ENCODE measurements at regions not wholly inside any gene's neighbourhood (a gene's known extent, or its start where the extent isn't known, plus 50 kb on each side); places are given as distances from the start of the nearest gene placed in this dataset.
"Not testable (repeated sequence)": the region's sequence is repeated elsewhere in the genome, so short reads cannot be mapped to it uniquely, and the experiment has no call there.

DNA sequence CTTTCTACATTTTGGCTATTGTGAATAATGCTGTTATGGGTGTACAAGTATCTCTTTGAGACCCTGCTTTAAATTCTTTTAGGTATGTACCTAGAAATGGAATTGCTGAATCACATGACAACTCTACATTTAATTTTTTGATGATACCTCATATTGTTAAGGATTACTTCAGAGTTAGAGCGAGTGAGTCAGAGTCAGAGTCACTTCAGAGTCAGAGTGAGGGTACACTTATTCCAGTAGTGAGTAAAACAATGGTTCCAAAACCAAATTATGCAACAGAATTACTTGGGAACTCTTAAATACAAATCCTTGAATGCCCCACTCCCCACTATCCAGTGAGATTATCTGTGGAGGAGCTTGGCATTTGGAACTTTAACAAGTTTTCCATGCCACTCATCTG is 50.3 kb upstream of the SNRK start:
- H3K9me3 ChIP-seq: no peaks in the 10 kb centered on the region
- Mint-ChIP-seq H3K36me3 (ENCODE audit: insufficient read depth, unreplicated experiment) (no peaks in the 10 kb centered on the region), H3K27ac (ENCODE audit: unreplicated experiment) (no peak overlapping the region), H3K4me1 (ENCODE audit: low read depth, unreplicated experiment) (no peaks in the 10 kb centered on the region), H3K27me3 (ENCODE audit: insufficient read depth, unreplicated experiment) (no peaks in the 10 kb centered on the region), H3K4me3 (ENCODE audit: unreplicated experiment) (no peak overlapping the region), H3K9me3 (ENCODE audit: unreplicated experiment) (no peaks in the 10 kb centered on the region)
- H3K4me3 ChIP-seq (ENCODE audit: low read depth, low read length): no peak overlapping the region
- no peak for DNase-seq
- no peaks in the 10 kb centered on the region for H3K36me3 ChIP-seq (ENCODE audit: control insufficient read depth, insufficient read depth, low read length)
- POLR2A ChIA-PET: no interaction called here
- H3K4me1 ChIP-seq: no peaks in the 10 kb centered on the region
- CTCF ChIA-PET: no interaction called here
- no peaks in the 10 kb centered on the region for H3K27me3 ChIP-seq (replicated peaks; ENCODE audit: control insufficient read depth, insufficient read depth, low read length)
- no TSS peak for BruUV-seq (replicated peaks)
- TF ChIP-seq, protein P1, sequence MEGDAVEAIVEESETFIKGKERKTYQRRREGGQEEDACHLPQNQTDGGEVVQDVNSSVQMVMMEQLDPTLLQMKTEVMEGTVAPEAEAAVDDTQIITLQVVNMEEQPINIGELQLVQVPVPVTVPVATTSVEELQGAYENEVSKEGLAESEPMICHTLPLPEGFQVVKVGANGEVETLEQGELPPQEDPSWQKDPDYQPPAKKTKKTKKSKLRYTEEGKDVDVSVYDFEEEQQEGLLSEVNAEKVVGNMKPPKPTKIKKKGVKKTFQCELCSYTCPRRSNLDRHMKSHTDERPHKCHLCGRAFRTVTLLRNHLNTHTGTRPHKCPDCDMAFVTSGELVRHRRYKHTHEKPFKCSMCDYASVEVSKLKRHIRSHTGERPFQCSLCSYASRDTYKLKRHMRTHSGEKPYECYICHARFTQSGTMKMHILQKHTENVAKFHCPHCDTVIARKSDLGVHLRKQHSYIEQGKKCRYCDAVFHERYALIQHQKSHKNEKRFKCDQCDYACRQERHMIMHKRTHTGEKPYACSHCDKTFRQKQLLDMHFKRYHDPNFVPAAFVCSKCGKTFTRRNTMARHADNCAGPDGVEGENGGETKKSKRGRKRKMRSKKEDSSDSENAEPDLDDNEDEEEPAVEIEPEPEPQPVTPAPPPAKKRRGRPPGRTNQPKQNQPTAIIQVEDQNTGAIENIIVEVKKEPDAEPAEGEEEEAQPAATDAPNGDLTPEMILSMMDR (IDR thresholded peaks at IDR 0.05; ENCODE audit: insufficient read depth in 1 of 2, low read depth in 1 of 2, low read length in 1 of 2, severe bottlenecking in 1 of 2, unreplicated experiment in 1 of 2): no peak
- intact Hi-C loops (cut with micrococcal nuclease; ENCODE audit: unreplicated experiment): no loop called here

DNA sequence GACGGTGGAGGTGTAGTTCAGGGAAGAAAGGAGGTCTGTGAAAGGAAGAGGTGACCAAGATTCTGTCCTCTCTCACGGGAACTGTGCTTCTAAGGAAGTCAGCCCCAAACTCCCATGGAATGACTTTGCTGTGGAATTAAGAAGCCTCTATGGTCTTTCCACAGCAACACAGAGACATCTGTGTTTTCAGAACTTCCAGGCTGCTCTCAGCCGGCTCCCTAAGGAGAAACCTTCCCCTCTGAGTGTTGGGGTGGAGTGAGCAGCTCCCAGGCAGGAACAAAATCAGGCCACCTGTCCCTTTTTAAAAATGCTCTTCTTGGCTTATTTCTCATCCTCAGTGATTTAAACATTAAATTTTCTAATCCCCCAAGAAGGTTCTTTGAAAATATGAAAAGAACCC is 53.3 kb upstream of the SNRK start:
- POLR2A ChIA-PET: no interaction called here
- no peak overlapping the region for H3K27ac Mint-ChIP-seq (ENCODE audit: unreplicated experiment)
- Histone ChIP-seq H3K36me3 (ENCODE audit: control insufficient read depth, insufficient read depth, low read length) (no peaks in the 10 kb centered on the region), H3K27me3 (replicated peaks; ENCODE audit: control insufficient read depth, insufficient read depth, low read length) (no peaks in the 10 kb centered on the region), H3K4me1 (no peaks in the 10 kb centered on the region), H3K9me3 (0 out of 2 replicates have a peak, but pooled peaks cover 3% of the 10 kb centered on the region), H3K4me3 (ENCODE audit: low read depth, low read length) (no peak overlapping the region)
- no peak for DNase-seq
- CTCF ChIA-PET: interaction anchor here (1.1 kb wide), 1 partner anchor 9 kb away, joined by 3 read pairs; no protein-coding TSS in a partner anchor
- H3K4me1 Mint-ChIP-seq (ENCODE audit: low read depth, unreplicated experiment): no peaks in the 10 kb centered on the region
- H3K9me3 Mint-ChIP-seq (ENCODE audit: unreplicated experiment): peaks cover 3% of the 10 kb centered on the region
- H3K4me3 Mint-ChIP-seq (ENCODE audit: unreplicated experiment): no peak overlapping the region
- TF ChIP-seq, protein P1 (IDR thresholded peaks at IDR 0.05; ENCODE audit: insufficient read depth in 1 of 2, low read depth in 1 of 2, low read length in 1 of 2, severe bottlenecking in 1 of 2, unreplicated experiment in 1 of 2): no peak
- H3K36me3 Mint-ChIP-seq (ENCODE audit: insufficient read depth, unreplicated experiment): no peaks in the 10 kb centered on the region
- intact Hi-C loops (cut with micrococcal nuclease; ENCODE audit: unreplicated experiment): no loop called here
- H3K27me3 Mint-ChIP-seq (ENCODE audit: insufficient read depth, unreplicated experiment): no peaks in the 10 kb centered on the region
- no TSS peak for BruUV-seq (replicated peaks)

GRCh38 chr3:43231276-43232000 is 54.9 kb upstream of the SNRK start:
- Histone ChIP-seq H3K27me3 (replicated peaks; ENCODE audit: control insufficient read depth, insufficient read depth, low read length) (no peaks in the 10 kb centered on the region), H3K4me3 (ENCODE audit: low read depth, low read length) (no peak overlapping the region), H3K4me1 (no peaks in the 10 kb centered on the region), H3K9me3 (0 out of 2 replicates have a peak, but pooled peaks cover 3% of the 10 kb centered on the region), H3K36me3 (ENCODE audit: control insufficient read depth, insufficient read depth, low read length) (no peaks in the 10 kb centered on the region)
- intact Hi-C loops (cut with micrococcal nuclease; ENCODE audit: unreplicated experiment): no loop called here
- H3K9me3 Mint-ChIP-seq (ENCODE audit: unreplicated experiment): peaks cover 19% of the 10 kb centered on the region
- no peaks in the 10 kb centered on the region for H3K27me3 Mint-ChIP-seq (ENCODE audit: insufficient read depth, unreplicated experiment)
- DNase-seq: no peak
- H3K4me3 Mint-ChIP-seq (ENCODE audit: unreplicated experiment): no peak overlapping the region
- no peaks in the 10 kb centered on the region for H3K4me1 Mint-ChIP-seq (ENCODE audit: low read depth, unreplicated experiment)
- no TSS peak for BruUV-seq (replicated peaks)
- no peaks in the 10 kb centered on the region for H3K36me3 Mint-ChIP-seq (ENCODE audit: insufficient read depth, unreplicated experiment)
- ChIA-PET POLR2A (no interaction called here), CTCF (no interaction called here)
- TF ChIP-seq, protein P1 (IDR thresholded peaks at IDR 0.05; ENCODE audit: insufficient read depth in 1 of 2, low read depth in 1 of 2, low read length in 1 of 2, severe bottlenecking in 1 of 2, unreplicated experiment in 1 of 2): no peak
- H3K27ac Mint-ChIP-seq (ENCODE audit: unreplicated experiment): no peak overlapping the region

GRCh38 chr3:43229865-43230264 is 56.5 kb upstream of the SNRK start:
- H3K27ac Mint-ChIP-seq (ENCODE audit: unreplicated experiment); H3K4me1 ChIP-seq; H3K4me1 Mint-ChIP-seq (ENCODE audit: low read depth, unreplicated experiment); H3K9me3 ChIP-seq; CTCF ChIA-PET; H3K4me3 Mint-ChIP-seq (ENCODE audit: unreplicated experiment); intact Hi-C loops (cut with micrococcal nuclease; ENCODE audit: unreplicated experiment); H3K36me3 Mint-ChIP-seq (ENCODE audit: insufficient read depth, unreplicated experiment); H3K36me3 ChIP-seq (ENCODE audit: control insufficient read depth, insufficient read depth, low read length); BruUV-seq (replicated peaks); H3K27me3 Mint-ChIP-seq (ENCODE audit: insufficient read depth, unreplicated experiment); H3K4me3 ChIP-seq (ENCODE audit: low read depth, low read length); POLR2A ChIA-PET; H3K27me3 ChIP-seq (replicated peaks; ENCODE audit: control insufficient read depth, insufficient read depth, low read length); DNase-seq: not testable (repeated sequence)
- peaks cover 19% of the 10 kb centered on the region for H3K9me3 Mint-ChIP-seq (ENCODE audit: unreplicated experiment)

DNA sequence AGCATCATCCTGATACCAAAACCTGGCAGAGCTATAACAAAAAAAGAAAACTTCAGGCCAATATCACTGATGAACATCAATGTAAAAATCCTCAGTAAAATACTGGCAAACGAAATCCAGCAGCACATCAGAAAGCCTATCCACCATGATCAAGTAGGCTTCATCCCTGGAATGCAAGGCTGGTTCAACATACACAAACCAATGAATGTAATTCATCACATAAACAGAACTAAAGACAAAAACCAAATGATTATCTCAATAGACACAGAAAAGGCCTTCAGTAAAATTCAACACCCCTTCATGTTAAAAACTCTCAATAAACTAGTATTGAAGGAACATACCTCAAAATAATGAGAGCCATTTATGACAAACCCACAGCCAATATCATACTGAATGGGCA is 58.7 kb upstream of the SNRK start:
- POLR2A ChIA-PET; intact Hi-C loops (cut with micrococcal nuclease; ENCODE audit: unreplicated experiment); CTCF ChIA-PET; H3K36me3 Mint-ChIP-seq (ENCODE audit: insufficient read depth, unreplicated experiment); H3K27me3 Mint-ChIP-seq (ENCODE audit: insufficient read depth, unreplicated experiment); H3K4me1 ChIP-seq; BruUV-seq (replicated peaks); H3K9me3 ChIP-seq; H3K4me3 ChIP-seq (ENCODE audit: low read depth, low read length); DNase-seq; H3K27me3 ChIP-seq (replicated peaks; ENCODE audit: control insufficient read depth, insufficient read depth, low read length); H3K36me3 ChIP-seq (ENCODE audit: control insufficient read depth, insufficient read depth, low read length); H3K27ac Mint-ChIP-seq (ENCODE audit: unreplicated experiment); H3K4me3 Mint-ChIP-seq (ENCODE audit: unreplicated experiment); H3K4me1 Mint-ChIP-seq (ENCODE audit: low read depth, unreplicated experiment): not testable (repeated sequence)
- H3K9me3 Mint-ChIP-seq (ENCODE audit: unreplicated experiment): peaks cover 19% of the 10 kb centered on the region
